Middle frontal gyrus (tissue), 1 donor: ENCODE measurements at regions not wholly inside any gene's neighbourhood (a gene's known extent, or its start where the extent isn't known, plus 50 kb on each side); places are given as distances from the start of the nearest gene placed in this dataset.

ENCODE experiments used
- DNase-seq: peaks from one replicate; pipeline ENCODE4 v3.0.0-alpha.2; 2015; ENCODE audit warnings: low spot score; ENCODE audit errors: extremely low spot score

- DNase-seq, result no peak
These were observed 159.1 kb upstream of the SLITRK3 start for GRCh38 chr3:165355316-165355715.

GRCh38 chr3:165347526-165347925 is 151.3 kb upstream of the SLITRK3 start:
- DNase-seq, result no peak

- DNase-seq, result no peak
These were observed 150.3 kb upstream of the SLITRK3 start for GRCh38 chr3:165346503-165346902.

DNA sequence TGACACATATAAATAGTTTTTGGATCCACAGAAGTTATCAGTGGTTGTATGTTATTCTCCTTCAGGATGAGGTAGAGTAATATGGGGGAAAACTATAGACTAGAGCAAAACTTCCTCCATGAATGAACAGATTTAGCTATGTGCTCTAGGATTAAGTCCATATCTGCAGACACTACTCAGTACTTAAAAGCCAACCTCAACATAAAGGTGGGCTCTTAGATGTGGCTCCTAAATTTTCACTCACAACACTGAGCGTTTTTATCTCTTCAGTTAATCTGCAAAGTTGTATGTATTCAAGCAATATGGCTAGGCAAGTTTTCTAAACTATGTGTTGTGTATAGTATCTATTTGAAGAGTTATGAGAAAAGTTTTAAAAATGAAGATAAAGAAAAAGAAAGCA is 147.0 kb upstream of the SLITRK3 start:
- DNase-seq, result no peak

GRCh38 chr3:165339753-165340152 is 143.6 kb upstream of the SLITRK3 start:
- no peak for DNase-seq

- no peak for DNase-seq
These were observed 140.6 kb upstream of the SLITRK3 start for GRCh38 chr3:165336786-165337185.
